ENCODE measurements at regions not wholly inside any gene's neighbourhood (a gene's known extent, or its start where the extent isn't known, plus 50 kb on each side); places are given as distances from the start of the nearest gene placed in this dataset.

DNA sequence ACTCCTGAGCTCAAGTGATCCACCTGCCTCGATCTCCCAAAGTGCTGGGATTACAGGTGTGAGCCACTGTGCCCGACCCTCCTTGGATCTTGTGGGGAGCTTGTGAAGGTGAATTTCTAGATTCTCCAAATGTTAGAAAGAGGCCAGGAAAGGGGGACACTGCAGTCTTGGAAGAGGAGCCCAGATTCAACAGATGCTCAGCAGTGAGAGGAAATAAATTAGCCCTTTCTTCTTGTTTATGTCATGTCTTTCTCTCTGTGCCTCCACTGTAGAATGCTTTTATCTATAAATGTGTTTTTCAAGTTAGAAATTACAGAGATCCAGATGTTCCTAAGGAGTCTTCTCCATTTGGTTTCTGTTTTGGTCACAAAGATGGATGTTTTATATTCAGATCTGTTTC lies 346.6 kb upstream of the KAZN start:
- CTCF ChIA-PET: no interaction called here

DNA sequence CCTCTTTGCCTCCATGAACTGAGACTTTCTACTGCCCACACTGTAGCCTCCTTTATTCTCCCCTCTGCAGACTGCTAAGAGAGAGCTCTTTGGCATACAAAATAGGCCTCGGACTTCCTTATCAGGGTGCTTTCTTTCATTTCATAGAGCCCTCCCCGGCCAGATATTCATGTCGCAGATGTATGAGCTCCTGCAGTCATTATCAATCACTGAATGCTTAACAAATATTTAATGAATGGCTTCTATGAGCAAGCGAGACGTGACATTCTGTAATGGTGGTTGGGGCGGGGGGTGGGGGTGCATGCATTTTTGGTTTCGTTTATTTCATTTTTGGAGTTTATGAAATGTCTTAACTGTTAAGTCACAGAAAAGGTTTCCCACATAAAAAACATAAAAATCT lies 344.8 kb upstream of the KAZN start:
- Histone ChIP-seq H3K4me1 (ENCODE audit: control insufficient read depth, extremely low read depth, insufficient read depth, low read length) (no peaks in the 10 kb centered on the region), H3K36me3 (ENCODE audit: control insufficient read depth in 2 of 2, extremely low read depth in 1 of 2, insufficient read depth in 2 of 2, low read length in 2 of 2) (no peaks in the 10 kb centered on the region), H3K9me1 (replicated peaks; ENCODE audit: control insufficient read depth, extremely low read depth, insufficient read depth, low read length) (no peaks in the 10 kb centered on the region), H3K4me3 (replicated peaks in 1 of 3; ENCODE audit: insufficient read depth in 1 of 3, low read depth in 1 of 3, low read length in 3 of 3) (no peak overlapping the region), H3K27ac (ENCODE audit: insufficient read depth, low read depth, low read length) (no peak overlapping the region), H3K9ac (replicated peaks; ENCODE audit: extremely low read depth, insufficient read depth, low read length) (no peak overlapping the region), H3K4me2 (ENCODE audit: insufficient read depth, low read length) (no peak overlapping the region), H3K9me3 (replicated peaks; ENCODE audit: control insufficient read depth, insufficient read depth, low read length) (peaks cover 2% of the 10 kb centered on the region), H3K27me3 (ENCODE audit: control insufficient read depth in 2 of 2, insufficient read depth in 2 of 2, low read length in 2 of 2) (no peaks in the 10 kb centered on the region), H2AFZ (ENCODE audit: low read depth, low read length) (no peak overlapping the region), H3K79me2 (ENCODE audit: control insufficient read depth, insufficient read depth, low read length) (no peaks in the 10 kb centered on the region), H4K20me1 (replicated peaks; ENCODE audit: control insufficient read depth, extremely low read depth, insufficient read depth, low read length) (no peaks in the 10 kb centered on the region)
- TF ChIP-seq FOS (IDR thresholded peaks at IDR 0.05; ENCODE audit: borderline replicate concordance, insufficient read depth, low read length): no peak
- no TSS peak for BruUV-seq (replicated peaks)
- dilution Hi-C loops (cut with MboI; ENCODE audit: extremely low pct_ligation_motif_present, low sequenced_read_pairs): no loop called here
- DNase-seq (ENCODE audit: low read depth, low spot score) (no peak), FAIRE-seq (no peak)
- intact Hi-C loops (cut with micrococcal nuclease): no loop called here
- ChIA-PET POLR2A (no interaction called here), CTCF (no interaction called here)

More for the DNA sequence above, 346.6 kb upstream of the KAZN start:
- no peaks in the 10 kb centered on the region for H3K79me2 ChIP-seq (ENCODE audit: control insufficient read depth, insufficient read depth, low read length)
- TF ChIP-seq, protein P1, sequence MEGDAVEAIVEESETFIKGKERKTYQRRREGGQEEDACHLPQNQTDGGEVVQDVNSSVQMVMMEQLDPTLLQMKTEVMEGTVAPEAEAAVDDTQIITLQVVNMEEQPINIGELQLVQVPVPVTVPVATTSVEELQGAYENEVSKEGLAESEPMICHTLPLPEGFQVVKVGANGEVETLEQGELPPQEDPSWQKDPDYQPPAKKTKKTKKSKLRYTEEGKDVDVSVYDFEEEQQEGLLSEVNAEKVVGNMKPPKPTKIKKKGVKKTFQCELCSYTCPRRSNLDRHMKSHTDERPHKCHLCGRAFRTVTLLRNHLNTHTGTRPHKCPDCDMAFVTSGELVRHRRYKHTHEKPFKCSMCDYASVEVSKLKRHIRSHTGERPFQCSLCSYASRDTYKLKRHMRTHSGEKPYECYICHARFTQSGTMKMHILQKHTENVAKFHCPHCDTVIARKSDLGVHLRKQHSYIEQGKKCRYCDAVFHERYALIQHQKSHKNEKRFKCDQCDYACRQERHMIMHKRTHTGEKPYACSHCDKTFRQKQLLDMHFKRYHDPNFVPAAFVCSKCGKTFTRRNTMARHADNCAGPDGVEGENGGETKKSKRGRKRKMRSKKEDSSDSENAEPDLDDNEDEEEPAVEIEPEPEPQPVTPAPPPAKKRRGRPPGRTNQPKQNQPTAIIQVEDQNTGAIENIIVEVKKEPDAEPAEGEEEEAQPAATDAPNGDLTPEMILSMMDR (IDR thresholded peaks at IDR 0.05; ENCODE audit: extremely low read depth in 1 of 2, insufficient read depth in 1 of 2, low read depth in 1 of 2, low read length in 2 of 2): no peak
- TF ChIP-seq POLR2AphosphoS5 (IDR thresholded peaks at IDR 0.05; ENCODE audit: insufficient read depth, low read depth, low read length) (no peak), JUN (IDR thresholded peaks at IDR 0.05; ENCODE audit: borderline replicate concordance, insufficient read depth, insufficient read length, low read depth) (no peak), EZH2 (IDR thresholded peaks at IDR 0.05; ENCODE audit: borderline replicate concordance, low read depth, low read length, severe bottlenecking) (no peak), MYC (IDR thresholded peaks at IDR 0.05; ENCODE audit: low read depth, low read length) (no peak)
- no peak overlapping the region for H3K27ac ChIP-seq (ENCODE audit: insufficient read depth, low read depth, low read length)
- H3K9ac ChIP-seq (replicated peaks; ENCODE audit: extremely low read depth, insufficient read depth, low read length): no peak overlapping the region
- H3K9me3 ChIP-seq (replicated peaks; ENCODE audit: control insufficient read depth, insufficient read depth, low read length): peaks cover 2% of the 10 kb centered on the region
- no peak for DNase-seq (ENCODE audit: low read depth, low spot score)
- H4K20me1 ChIP-seq (replicated peaks; ENCODE audit: control insufficient read depth, extremely low read depth, insufficient read depth, low read length): no peaks in the 10 kb centered on the region
- H3K9me1 ChIP-seq (replicated peaks; ENCODE audit: control insufficient read depth, extremely low read depth, insufficient read depth, low read length): no peaks in the 10 kb centered on the region
- dilution Hi-C loops (cut with MboI; ENCODE audit: extremely low pct_ligation_motif_present, low sequenced_read_pairs): no loop called here
- H3K36me3 ChIP-seq (ENCODE audit: control insufficient read depth in 2 of 2, extremely low read depth in 1 of 2, insufficient read depth in 2 of 2, low read length in 2 of 2): no peaks in the 10 kb centered on the region
- H3K27me3 ChIP-seq (ENCODE audit: control insufficient read depth in 2 of 2, insufficient read depth in 2 of 2, low read length in 2 of 2): no peaks in the 10 kb centered on the region
- BruUV-seq (replicated peaks): no TSS peak
- intact Hi-C loops (cut with micrococcal nuclease): no loop called here
- FAIRE-seq: no peak
- no peak overlapping the region for H3K4me2 ChIP-seq (ENCODE audit: insufficient read depth, low read length)
- no peaks in the 10 kb centered on the region for H3K4me1 ChIP-seq (ENCODE audit: control insufficient read depth, extremely low read depth, insufficient read depth, low read length)
- POLR2A ChIA-PET: no interaction called here
- no peak overlapping the region for H2AFZ ChIP-seq (ENCODE audit: low read depth, low read length)
- no peak overlapping the region for H3K4me3 ChIP-seq (replicated peaks in 1 of 3; ENCODE audit: insufficient read depth in 1 of 3, low read depth in 1 of 3, low read length in 3 of 3)
